Panc1 (cell line): ENCODE measurements at regions not wholly inside any gene's neighbourhood (a gene's known extent, or its start where the extent isn't known, plus 50 kb on each side); places are given as distances from the start of the nearest gene placed in this dataset.

ENCODE experiments used
- ATAC-seq: fragments of 200-7000 bp; cut with Tn5 transposase; 2 replicates; pipeline ENCODE4 v1.9.1; 2020; ENCODE audit warnings: mild to moderate bottlenecking, moderate library complexity
- BruUV-seq: library from RNA; stranded (reverse); fragments of 400-500 nt; replicated peaks from 2 replicates; lab custom pipeline; 2021; lab: Mats Ljungman, UMichigan
- CTCF ChIA-PET: fragments of 300-600 bp; sonication (Branson Sonifier 250); formaldehyde crosslinking; loops from one replicate; lab custom pipeline; 2022; ENCODE audit warnings: antibody characterized with exemption; lab: Charles Lee
- POLR2A ChIA-PET: fragments of 300-600 bp; sonication (Branson Sonifier 250); formaldehyde crosslinking; loops from one replicate; lab custom pipeline; 2022; ENCODE audit warnings: antibody characterized with exemption; lab: Charles Lee
- DNase-seq: peaks from one replicate; pipeline ENCODE4 v3.0.0-alpha.2; 2010; ENCODE audit warnings: low read depth, low spot score
- H3K27ac ChIP-seq: 2 replicates; pipeline ENCODE4 v1.5.1; 2011; ENCODE audit warnings: mild to moderate bottlenecking, low read length, inconsistent platforms
- H3K27me3 ChIP-seq: fragments of 200-500 bp; sonication (Bioruptor generic); 2 replicates; pipeline ENCODE4 v1.6.0; 2014; ENCODE audit warnings: low read length, inconsistent platforms; ENCODE audit not compliant: control insufficient read depth, insufficient read depth
- H3K36me3 ChIP-seq: fragments of 200-500 bp; sonication (Bioruptor generic); 2 replicates; pipeline ENCODE4 v1.5.1; 2014; ENCODE audit warnings: inconsistent platforms, mild to moderate bottlenecking, low read length, moderate library complexity; ENCODE audit not compliant: control insufficient read depth, insufficient read depth
- H3K4me1 ChIP-seq: 2 replicates; pipeline ENCODE4 v1.5.1; 2011; ENCODE audit warnings: inconsistent platforms, mild to moderate bottlenecking, low read length, moderate library complexity; ENCODE audit not compliant: control insufficient read depth, insufficient read depth
- H3K4me3 ChIP-seq, 2 experiments: 2 replicates each; pipeline ENCODE4 v1.5.1; 2011 to 2012; ENCODE audit warnings: low read depth in 2 of 2, low read length in 2 of 2, mild to moderate bottlenecking in 2 of 2, inconsistent platforms in 1 of 2, moderate library complexity in 1 of 2
- H3K9me3 ChIP-seq: fragments of 200-500 bp; sonication (Bioruptor generic); 2 replicates; pipeline ENCODE4 v1.5.1; 2014; ENCODE audit warnings: low read depth, mild to moderate bottlenecking, inconsistent platforms, low read length, moderate library complexity; ENCODE audit not compliant: control insufficient read depth, insufficient read depth
- CTCF ChIP-seq: fragments of 450-650 bp; IDR thresholded peaks from 2 replicates; pipeline ENCODE4 v1.5.1; 2017; ENCODE audit warnings: mild to moderate bottlenecking
- POLR2AphosphoS5 ChIP-seq: IDR thresholded peaks from 2 replicates; pipeline ENCODE4 v1.6.1; 2012; ENCODE audit warnings: mild to moderate bottlenecking, low read depth, low read length, moderate library complexity
- REST ChIP-seq, 2 experiments: IDR thresholded peaks; 2 replicates each; pipeline ENCODE4 v1.6.1; 2011 to 2012; ENCODE audit warnings: low read depth in 2 of 2, control low read depth in 1 of 2, low read length in 1 of 2, mild to moderate bottlenecking in 1 of 2, moderate library complexity in 1 of 2; ENCODE audit not compliant: insufficient read depth in 1 of 2
- SIN3A ChIP-seq: IDR thresholded peaks from 2 replicates; pipeline ENCODE4 v1.6.1; 2012; ENCODE audit warnings: low read depth, mild to moderate bottlenecking, low read length, moderate library complexity, borderline replicate concordance; ENCODE audit not compliant: insufficient read depth
- TCF7L2 ChIP-seq: IDR thresholded peaks from 2 replicates; pipeline ENCODE4 v1.6.1; 2011; ENCODE audit warnings: mild to moderate bottlenecking, low read depth, low read length, inconsistent platforms
- in situ Hi-C: cut with HindIII; loops from 2 replicates; pipeline ENCODE4 v1.10.0; 2016; ENCODE audit warnings: low sequenced_read_pairs, low pct_unique_long_range_greater_than_20kb
- intact Hi-C: fragments of 100-400 bp; cut with micrococcal nuclease; formaldehyde crosslinking; loops from one replicate; pipeline ENCODE4 v1.10.0; 2022; ENCODE audit not compliant: unreplicated experiment

DNA sequence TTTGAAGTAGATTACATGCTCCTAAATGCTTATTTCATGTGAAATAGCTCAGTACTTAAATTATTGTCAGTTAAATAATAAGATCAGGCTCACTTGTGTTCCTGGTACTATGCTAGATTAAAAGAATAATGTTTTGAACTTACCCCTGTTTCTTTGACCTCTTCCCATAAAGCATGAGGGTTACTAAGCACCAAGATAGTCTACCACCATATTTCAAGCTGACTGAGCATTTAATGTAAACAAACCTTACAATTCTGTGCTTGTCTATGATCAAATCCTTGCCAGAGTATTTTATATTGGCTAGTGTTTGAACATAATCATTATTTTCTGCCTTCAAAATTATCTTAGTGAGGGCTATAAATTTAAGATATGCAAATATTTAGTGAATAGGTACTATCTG lies 98.1 kb downstream of the LHX9 start:
- Histone ChIP-seq H3K36me3 (no peaks in the 10 kb centered on the region), H3K27ac (no peak overlapping the region), H3K27me3 (no peaks in the 10 kb centered on the region), H3K4me3 (no peak overlapping the region), H3K9me3 (no peaks in the 10 kb centered on the region), H3K4me1 (no peaks in the 10 kb centered on the region)
- in situ Hi-C loops (no loop called here), intact Hi-C loops (no loop called here)
- TF ChIP-seq SIN3A (no peak), TCF7L2 (no peak), CTCF (no peak), REST (IDR thresholded peaks at IDR 0.05; ENCODE audit: insufficient read depth in 1 of 2, low read depth in 2 of 2, low read length in 1 of 2) (no peak)
- no TSS peak for BruUV-seq
- ChIA-PET POLR2A (no interaction called here), CTCF (no interaction called here)
- ATAC-seq (no peak), DNase-seq (no peak)

DNA sequence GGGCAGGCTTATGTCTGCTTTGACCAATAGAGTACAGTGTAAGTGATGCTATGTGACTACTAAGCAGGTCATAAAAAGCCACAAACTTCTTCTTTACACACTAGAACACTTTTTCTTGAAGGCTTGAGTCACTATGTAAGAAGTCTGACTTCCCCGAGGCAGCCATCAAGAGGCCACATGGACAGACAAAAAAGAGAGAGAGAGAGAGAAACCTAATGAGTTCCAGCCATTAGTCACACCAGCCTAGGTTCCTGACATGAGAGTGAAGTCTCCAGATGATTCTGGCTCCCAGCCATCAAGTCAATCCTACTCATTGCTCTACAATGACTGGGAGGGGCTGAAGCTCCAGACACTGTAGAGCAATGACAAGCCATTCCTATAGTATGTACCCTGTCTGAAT lies 101.4 kb downstream of the LHX9 start:
- Histone ChIP-seq H3K27me3 (no peaks in the 10 kb centered on the region), H3K9me3 (no peaks in the 10 kb centered on the region), H3K36me3 (no peaks in the 10 kb centered on the region), H3K4me1 (no peaks in the 10 kb centered on the region), H3K4me3 (no peak overlapping the region), H3K27ac (no peak overlapping the region)
- DNase-seq = no peak
- in situ Hi-C loops = no loop called here
- ChIA-PET CTCF (no interaction called here), POLR2A (no interaction called here)
- TF ChIP-seq SIN3A (no peak), TCF7L2 (no peak), CTCF (no peak), POLR2AphosphoS5 (no peak), REST (IDR thresholded peaks at IDR 0.05; ENCODE audit: insufficient read depth in 1 of 2, low read depth in 2 of 2, low read length in 1 of 2) (no peak)
- intact Hi-C loops = no loop called here
- ATAC-seq = no peak
- no TSS peak for BruUV-seq
